Skin epidermis (tissue), 12 donors: ENCODE measurements at regions not wholly inside any gene's neighbourhood (a gene's known extent, or its start where the extent isn't known, plus 50 kb on each side); places are given as distances from the start of the nearest gene placed in this dataset.

Experiments used
- H3K27ac ChIP-seq, 21 experiments: fragments of 200-600 bp; sonication (generic) in 11 of 21; one replicate each; pipeline ENCODE4 v1.5.0; 2020; ENCODE audit warnings: mild to moderate bottlenecking in 3 of 21, inconsistent platforms in 2 of 21, moderate library complexity in 2 of 21
- H3K4me3 ChIP-seq, 7 experiments: fragments of 200-600 bp; sonication (generic) in 2 of 7; one replicate each; pipeline ENCODE4 v1.5.0; 2020; ENCODE audit warnings: inconsistent platforms in 2 of 7, mild to moderate bottlenecking in 2 of 7, moderate library complexity in 1 of 7

DNA sequence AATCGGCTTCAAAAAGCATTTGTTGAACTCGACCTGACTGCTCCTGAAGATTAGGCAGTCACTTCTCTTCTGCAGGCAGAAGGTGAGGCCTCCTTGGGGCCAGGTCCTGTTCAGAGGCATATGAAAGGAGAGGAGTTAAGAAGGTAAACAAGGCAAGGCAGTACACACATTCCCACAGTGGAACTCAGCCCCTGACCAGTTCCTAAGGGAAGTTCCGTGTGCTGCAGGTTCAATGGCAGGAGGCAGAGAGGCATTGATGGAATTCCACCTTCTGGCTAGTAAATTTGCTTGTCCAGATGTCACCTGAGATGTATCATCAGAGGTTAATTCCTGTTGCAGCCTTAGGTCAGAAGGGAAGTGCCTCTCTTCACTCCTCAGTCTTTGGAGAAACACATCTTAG is 337.0 kb upstream of the MTNR1B start:
- Histone ChIP-seq H3K27ac (no peak overlapping the region), H3K4me3 (no peak overlapping the region)

DNA sequence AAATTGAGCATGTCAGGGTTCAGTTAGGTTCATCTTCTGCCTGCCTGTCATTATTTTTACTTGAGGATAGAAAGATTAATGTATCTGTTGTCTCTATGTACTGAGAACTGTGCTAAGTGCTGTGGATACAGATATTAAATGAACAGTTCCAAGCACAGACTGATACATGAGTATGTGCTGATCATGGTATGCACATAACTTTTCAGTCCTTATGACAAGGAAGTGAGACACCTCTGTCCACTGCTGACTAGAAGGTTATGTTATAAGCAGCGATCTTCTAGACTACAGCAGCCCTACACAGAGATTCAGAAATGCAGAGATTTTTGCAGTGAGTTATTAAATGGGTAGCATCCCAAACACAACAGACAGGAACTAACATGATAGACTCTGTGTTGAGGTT is 335.6 kb upstream of the MTNR1B start:
- H3K4me3 ChIP-seq: no peak overlapping the region
- no peak overlapping the region for H3K27ac ChIP-seq

GRCh38 chr11:92636543-92637188 is 332.8 kb upstream of the MTNR1B start:
- Histone ChIP-seq H3K4me3 (no peak overlapping the region), H3K27ac (no peak overlapping the region)

DNA sequence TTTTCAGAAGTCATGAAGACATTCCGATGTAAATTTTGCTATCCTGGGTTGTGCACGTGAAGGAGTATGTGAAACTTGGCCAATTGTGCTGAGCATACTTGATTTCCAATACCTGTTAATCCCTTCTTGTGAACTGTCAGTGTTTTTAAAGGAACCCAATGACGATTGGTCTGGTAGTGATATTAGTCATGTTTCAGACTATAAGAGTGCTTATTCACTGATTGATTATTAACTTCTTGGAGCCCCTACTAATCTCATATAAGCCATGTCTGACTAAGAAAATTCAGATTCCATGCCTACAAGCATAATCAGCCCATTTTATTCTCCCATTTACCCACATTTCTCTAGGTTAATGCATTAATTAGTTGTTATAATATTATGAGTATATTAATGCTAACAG is 330.8 kb upstream of the MTNR1B start:
- Histone ChIP-seq H3K27ac (no peak overlapping the region), H3K4me3 (no peak overlapping the region)

DNA sequence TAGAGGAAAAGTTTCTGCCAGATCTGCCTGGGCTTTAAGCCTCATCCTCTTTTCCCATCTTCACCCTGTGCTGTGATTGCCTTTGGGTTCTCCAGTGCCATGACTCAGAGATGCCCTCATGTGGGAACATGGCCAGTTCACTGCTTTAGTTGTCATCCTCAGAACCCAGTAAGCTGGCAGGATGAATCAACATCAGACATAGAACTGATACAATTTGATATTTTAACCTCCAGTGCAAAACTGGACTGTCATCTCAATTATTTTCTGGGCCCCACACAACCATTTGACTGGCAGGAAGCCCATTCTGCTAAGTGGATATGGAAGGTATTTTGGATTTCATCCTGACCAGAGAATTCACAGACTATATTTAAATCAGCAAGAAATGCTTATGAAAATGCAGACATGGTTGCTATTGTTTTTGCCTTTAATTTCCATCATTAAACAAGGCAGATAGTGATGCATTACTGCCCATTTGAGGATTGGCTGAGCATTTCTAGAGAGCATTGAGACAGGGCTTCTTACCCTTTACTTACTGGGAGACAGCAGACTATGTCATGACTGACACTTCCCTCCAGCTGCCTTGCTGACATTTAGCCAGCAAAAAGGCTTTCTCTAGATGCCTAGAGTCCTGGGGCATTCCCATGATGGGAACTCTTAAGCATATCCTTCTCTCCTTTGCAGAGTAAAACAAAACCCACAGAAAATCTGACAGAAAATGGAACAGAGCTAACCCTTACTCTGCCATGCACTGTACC is 327.1 kb upstream of the MTNR1B start:
- no peak overlapping the region for H3K4me3 ChIP-seq
- H3K27ac ChIP-seq: no peak overlapping the region

DNA sequence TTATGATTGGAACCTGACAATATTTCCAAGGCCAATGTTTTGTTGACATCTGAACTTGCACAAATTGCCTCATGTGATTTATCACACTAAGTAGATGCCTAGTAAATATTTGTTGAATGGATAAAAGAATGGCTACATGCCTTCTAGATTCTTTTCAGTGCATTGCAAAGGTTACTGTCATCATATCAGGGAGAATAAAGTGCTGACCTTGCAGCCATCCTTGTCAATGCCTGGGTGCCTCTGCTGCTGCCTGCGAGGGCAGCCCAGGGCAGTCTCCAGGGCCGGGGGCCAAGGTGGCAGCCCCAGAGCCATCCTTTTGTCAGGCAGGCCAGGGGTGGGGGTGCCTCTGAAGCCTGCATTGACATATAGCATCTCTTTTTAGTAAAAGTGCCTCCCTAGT is 325.6 kb upstream of the MTNR1B start:
- H3K27ac ChIP-seq: no peak overlapping the region

DNA sequence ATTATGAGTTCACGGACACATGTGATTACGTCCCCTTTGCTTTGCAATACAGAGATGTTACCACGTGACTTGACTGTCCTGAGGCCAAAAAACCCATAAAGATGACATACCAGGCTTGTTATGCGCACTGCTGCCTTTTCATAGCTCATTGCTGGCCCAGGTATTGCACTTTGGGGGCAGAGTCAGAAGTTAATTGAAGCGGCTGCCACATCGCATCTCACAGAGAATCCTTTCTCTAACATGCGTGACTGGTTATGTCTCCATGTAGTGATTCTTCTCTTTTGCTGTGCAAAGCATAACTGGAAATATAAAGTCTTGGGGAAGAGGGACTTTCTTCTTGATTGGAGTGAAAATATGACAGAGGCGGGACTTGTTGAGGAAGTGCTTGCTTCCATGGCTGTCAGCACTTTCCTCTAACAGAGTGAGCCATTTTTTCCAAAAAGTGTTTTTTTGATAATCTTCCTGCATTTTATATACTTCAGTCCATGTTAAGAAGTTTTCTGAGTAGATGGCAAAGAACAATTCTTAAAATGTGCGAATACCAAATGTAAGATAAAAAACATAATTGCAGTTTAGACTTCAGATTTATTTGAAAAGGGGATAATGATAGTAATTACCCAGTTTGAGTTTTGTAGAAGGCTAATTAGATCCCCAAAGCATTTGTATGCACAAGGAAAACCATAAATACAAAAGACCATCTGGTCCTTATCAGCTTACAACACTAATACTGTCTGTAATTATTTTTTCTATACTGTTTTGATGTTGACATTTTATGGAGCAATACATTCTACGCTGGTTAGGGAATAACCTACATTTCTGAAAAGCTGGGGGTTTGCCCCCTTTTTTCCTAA is 324.6 kb upstream of the MTNR1B start:
- H3K27ac ChIP-seq: no peak overlapping the region
- no peak overlapping the region for H3K4me3 ChIP-seq

More for the DNA sequence above, 325.6 kb upstream of the MTNR1B start:
- H3K4me3 ChIP-seq: no peak overlapping the region

DNA sequence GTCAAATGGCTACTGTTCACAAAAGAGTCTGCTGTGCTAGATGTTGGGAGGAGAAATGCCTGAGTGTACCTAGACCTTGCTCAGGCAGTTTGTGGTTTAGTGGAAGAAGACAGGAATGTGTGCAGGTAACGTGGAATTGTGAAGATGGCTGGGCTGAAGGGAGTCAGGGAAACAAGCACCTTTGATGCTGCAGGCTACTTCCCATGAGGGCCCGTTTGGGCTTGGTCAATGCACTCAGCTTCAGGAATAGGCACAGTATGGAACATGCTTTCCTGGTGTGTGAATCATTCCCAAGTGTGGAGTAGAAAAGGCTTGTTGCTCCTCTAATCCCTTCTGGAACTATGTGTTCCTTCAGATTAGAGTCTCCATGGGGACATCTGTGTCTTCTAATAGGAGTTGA is 318.3 kb upstream of the MTNR1B start:
- Histone ChIP-seq H3K27ac (no peak overlapping the region), H3K4me3 (no peak overlapping the region)

- no peak overlapping the region for H3K4me3 ChIP-seq
- no peak overlapping the region for H3K27ac ChIP-seq
Observed at GRCh38 chr11:92653454-92653853, 316.0 kb upstream of the MTNR1B start.

- Histone ChIP-seq H3K27ac (no peak overlapping the region), H3K4me3 (no peak overlapping the region)
Observed at GRCh38 chr11:92656783-92657182, 312.7 kb upstream of the MTNR1B start.

GRCh38 chr11:92657226-92657625 is 312.2 kb upstream of the MTNR1B start:
- Histone ChIP-seq H3K27ac (no peak overlapping the region), H3K4me3 (no peak overlapping the region)

GRCh38 chr11:92658733-92659132 is 310.7 kb upstream of the MTNR1B start:
- Histone ChIP-seq H3K4me3 (no peak overlapping the region), H3K27ac (no peak overlapping the region)

DNA sequence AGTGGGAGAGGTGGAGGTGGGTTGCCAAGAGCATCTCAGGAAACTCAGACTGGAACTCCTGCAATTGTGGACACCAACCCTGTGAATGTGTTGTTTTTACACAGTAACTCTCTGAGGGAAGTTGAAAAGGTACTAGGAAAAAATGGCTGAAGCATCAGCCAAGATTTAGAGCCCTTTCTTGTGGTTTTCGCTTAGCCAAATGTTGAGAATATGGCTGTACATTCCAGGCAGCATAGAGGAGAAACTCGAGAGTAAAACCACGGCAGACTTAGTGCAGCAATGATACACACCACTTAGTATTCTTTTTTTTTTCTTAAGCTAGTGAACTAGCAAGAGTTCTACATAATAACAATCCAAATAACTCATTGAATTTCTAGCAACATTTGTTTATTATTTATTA is 309.7 kb upstream of the MTNR1B start:
- Histone ChIP-seq H3K27ac (no peak overlapping the region), H3K4me3 (no peak overlapping the region)

DNA sequence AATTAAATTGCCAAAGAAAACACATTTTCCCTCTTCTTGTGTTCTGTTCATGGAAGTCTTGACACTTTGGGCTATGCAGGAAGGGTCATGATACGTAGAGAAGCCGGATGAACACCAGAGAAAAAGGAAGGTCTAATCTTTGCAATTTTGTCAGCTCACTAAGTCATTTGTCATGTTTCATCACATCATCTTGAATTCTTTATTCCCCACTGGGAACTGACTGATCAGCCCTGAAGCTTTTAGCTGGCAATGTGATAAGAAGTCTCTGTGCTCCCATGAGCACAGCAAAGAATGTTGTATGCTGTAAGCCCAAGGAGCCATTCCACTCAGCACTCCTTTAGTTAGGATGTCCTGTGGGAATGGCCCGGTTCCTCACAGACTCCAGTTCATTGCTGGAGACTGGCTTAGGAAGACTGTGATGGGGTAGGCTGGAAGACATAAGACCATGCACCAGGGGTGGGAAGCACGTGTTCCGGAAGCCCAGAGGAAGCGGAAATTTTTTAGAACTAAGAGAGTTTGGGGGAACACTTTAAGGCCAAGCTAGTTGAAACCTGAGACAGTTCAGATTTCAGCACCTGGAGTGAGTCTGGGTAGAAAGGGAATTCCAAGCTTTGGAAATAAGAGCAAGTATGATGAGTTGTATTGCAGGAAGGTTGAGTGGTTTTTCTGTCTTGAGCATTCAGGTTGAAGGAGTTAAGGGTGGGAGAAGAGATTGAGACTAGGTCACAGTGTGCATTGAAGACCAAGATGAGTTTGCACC is 306.7 kb upstream of the MTNR1B start:
- H3K4me3 ChIP-seq: no peak overlapping the region

DNA sequence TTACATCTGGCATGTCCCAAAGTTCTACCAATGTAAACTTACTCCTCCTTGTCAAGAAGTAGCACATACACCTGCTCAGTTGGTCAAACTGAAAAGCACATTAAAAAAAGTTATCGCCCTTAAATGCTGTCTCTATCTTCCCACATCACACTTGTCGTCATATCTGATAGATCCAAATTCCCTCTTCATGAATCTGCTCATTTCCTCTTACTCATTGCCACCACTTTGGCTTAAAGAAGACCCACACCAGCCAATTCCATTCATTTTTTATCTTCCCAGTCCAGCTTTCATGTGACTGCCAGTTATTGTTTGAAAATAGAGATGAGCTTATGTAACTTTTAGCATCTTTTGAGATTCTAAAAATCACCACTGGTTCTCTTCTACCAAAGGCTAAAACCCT is 305.9 kb upstream of the MTNR1B start:
- H3K4me3 ChIP-seq: no peak overlapping the region
- no peak overlapping the region for H3K27ac ChIP-seq

More for the DNA sequence above, 306.7 kb upstream of the MTNR1B start:
- no peak overlapping the region for H3K27ac ChIP-seq

GRCh38 chr11:92667486-92668152 is 301.8 kb upstream of the MTNR1B start:
- H3K27ac ChIP-seq: no peak overlapping the region
- H3K4me3 ChIP-seq: no peak overlapping the region

DNA sequence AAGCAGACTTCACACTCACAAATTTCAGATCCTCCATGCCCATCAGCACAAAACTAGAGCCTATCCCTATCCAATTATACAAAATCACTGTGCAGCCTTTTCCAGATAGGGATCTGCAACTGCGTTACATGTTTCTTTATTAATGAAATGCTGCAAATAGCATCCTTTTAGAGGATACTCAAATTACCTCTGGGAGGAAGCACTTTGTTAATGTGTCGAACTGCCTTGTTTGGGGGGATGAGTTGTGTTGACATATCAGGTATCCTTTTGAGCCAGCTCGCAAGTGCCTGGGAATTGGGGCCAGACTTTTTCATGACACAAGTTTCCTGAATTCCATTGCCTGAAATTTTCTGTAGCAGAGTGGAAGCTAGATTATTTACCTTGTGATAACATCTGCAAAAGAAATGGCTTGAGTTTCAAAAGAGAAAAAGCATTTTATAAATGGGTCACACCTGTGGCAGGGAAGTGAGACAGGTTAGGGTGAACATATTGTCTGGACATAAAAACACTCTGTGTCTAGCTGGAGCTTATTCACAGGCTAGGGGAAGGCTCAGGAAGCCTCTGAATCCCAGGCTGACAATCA is 299.1 kb upstream of the MTNR1B start:
- Histone ChIP-seq H3K4me3 (no peak overlapping the region), H3K27ac (no peak overlapping the region)

GRCh38 chr11:92671081-92671480 is 298.4 kb upstream of the MTNR1B start:
- Histone ChIP-seq H3K27ac (no peak overlapping the region), H3K4me3 (no peak overlapping the region)

DNA sequence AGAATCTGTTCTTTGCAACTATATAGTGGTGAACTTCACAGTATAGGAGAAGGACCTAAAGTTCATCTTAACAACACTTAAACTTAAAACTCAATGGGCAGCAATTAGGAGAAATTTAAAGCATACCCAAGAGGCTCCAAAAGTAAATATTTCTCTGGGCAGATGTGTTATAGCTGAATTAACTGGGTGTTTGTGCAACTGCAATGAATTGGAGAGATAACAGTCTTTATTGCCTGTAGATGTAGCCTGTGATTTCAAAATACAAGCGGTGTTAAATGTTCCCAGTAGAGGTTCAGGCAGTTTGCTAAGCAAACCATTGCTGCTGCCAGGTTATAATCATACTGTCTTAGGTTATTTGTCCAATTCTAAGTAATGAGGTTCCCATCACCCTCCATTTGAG is 294.1 kb upstream of the MTNR1B start:
- H3K27ac ChIP-seq: no peak overlapping the region
- H3K4me3 ChIP-seq: no peak overlapping the region
